HEK293T (cell line): ENCODE measurements at regions not wholly inside any gene's neighbourhood (a gene's known extent, or its start where the extent isn't known, plus 50 kb on each side); places are given as distances from the start of the nearest gene placed in this dataset.

Source experiments
- ARNT ChIP-seq: fragments of 450-650 bp; IDR thresholded peaks from 2 replicates; pipeline ENCODE4 v1.6.1; 2017; ENCODE audit warnings: mild to moderate bottlenecking
- BHLHE40 ChIP-seq: fragments of 450-650 bp; IDR thresholded peaks from 2 replicates; pipeline ENCODE4 v1.6.1; 2016; ENCODE audit warnings: mild to moderate bottlenecking, moderate library complexity, borderline replicate concordance
- CTBP1 ChIP-seq: fragments of 450-650 bp; IDR thresholded peaks from 2 replicates; pipeline ENCODE4 v1.6.1; 2016; ENCODE audit warnings: borderline replicate concordance
- FOXA1 ChIP-seq: fragments of 450-650 bp; IDR thresholded peaks from 2 replicates; pipeline ENCODE4 v1.6.1; 2016; ENCODE audit warnings: mild to moderate bottlenecking
- FOXK2 ChIP-seq: fragments of 450-650 bp; IDR thresholded peaks from 2 replicates; pipeline ENCODE4 v1.6.1; 2016; ENCODE audit warnings: mild to moderate bottlenecking
- FOXM1 ChIP-seq: fragments of 450-650 bp; IDR thresholded peaks from 2 replicates; pipeline ENCODE4 v1.6.1; 2017; ENCODE audit warnings: mild to moderate bottlenecking, borderline replicate concordance
- HDGF ChIP-seq: fragments of 450-650 bp; IDR thresholded peaks from 2 replicates; pipeline ENCODE4 v1.6.1; 2017; ENCODE audit warnings: antibody characterized with exemption, borderline replicate concordance
- L3MBTL2 ChIP-seq: fragments of 450-650 bp; conservative IDR thresholded peaks from 2 replicates; pipeline ENCODE4 v1.6.1; 2016; ENCODE audit warnings: mild to moderate bottlenecking
- NFRKB ChIP-seq: fragments of 450-650 bp; IDR thresholded peaks from 2 replicates; pipeline ENCODE4 v1.6.1; 2016; ENCODE audit warnings: mild to moderate bottlenecking, moderate library complexity
- SUZ12 ChIP-seq: fragments of 450-650 bp; IDR thresholded peaks from 2 replicates; pipeline ENCODE4 v1.6.1; 2016; ENCODE audit warnings: mild to moderate bottlenecking
- TARDBP ChIP-seq: fragments of 450-650 bp; IDR thresholded peaks from 2 replicates; pipeline ENCODE4 v1.6.1; 2016
- ZNF384 ChIP-seq: fragments of 450-650 bp; IDR thresholded peaks from 2 replicates; pipeline ENCODE4 v1.6.1; 2016
- TF ChIP-seq, protein P1 (sequence below): fragments of 450-650 bp; IDR thresholded peaks from 2 replicates; pipeline ENCODE4 v1.6.1; 2016

GRCh38 chr5:79864364-79864763, 126.7 kb downstream of the MTX3 start:
- TF ChIP-seq BHLHE40 (no peak), FOXA1 (no peak), SUZ12 (no peak), ZNF384 (no peak), HDGF (no peak), TARDBP (no peak), FOXK2 (no peak), NFRKB (no peak), ARNT (no peak), FOXM1 (no peak), L3MBTL2 (no peak), CTBP1 (no peak)
- TF ChIP-seq, protein P1, sequence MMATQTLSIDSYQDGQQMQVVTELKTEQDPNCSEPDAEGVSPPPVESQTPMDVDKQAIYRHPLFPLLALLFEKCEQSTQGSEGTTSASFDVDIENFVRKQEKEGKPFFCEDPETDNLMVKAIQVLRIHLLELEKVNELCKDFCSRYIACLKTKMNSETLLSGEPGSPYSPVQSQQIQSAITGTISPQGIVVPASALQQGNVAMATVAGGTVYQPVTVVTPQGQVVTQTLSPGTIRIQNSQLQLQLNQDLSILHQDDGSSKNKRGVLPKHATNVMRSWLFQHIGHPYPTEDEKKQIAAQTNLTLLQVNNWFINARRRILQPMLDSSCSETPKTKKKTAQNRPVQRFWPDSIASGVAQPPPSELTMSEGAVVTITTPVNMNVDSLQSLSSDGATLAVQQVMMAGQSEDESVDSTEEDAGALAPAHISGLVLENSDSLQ: no peak
